DOHH2 (cell line): ENCODE measurements at regions not wholly inside any gene's neighbourhood (a gene's known extent, or its start where the extent isn't known, plus 50 kb on each side); places are given as distances from the start of the nearest gene placed in this dataset.

Experiments
- EZH2phosphoT487 ChIP-seq: fragments of 200-600 bp; sonication (generic); IDR thresholded peaks from 2 replicates; pipeline ENCODE4 v1.6.1; 2017; ENCODE audit warnings: borderline replicate concordance, mild to moderate bottlenecking, antibody characterized with exemption, low read length, moderate library complexity, mixed read lengths
- TF ChIP-seq, protein P1 (sequence below): fragments of 200-600 bp; sonication (generic); IDR thresholded peaks from one replicate; pipeline ENCODE4 v1.5.1; 2014; ENCODE audit warnings: antibody characterized with exemption, mild to moderate bottlenecking, low read depth, low read length; ENCODE audit not compliant: poor library complexity, severe bottlenecking

DNA sequence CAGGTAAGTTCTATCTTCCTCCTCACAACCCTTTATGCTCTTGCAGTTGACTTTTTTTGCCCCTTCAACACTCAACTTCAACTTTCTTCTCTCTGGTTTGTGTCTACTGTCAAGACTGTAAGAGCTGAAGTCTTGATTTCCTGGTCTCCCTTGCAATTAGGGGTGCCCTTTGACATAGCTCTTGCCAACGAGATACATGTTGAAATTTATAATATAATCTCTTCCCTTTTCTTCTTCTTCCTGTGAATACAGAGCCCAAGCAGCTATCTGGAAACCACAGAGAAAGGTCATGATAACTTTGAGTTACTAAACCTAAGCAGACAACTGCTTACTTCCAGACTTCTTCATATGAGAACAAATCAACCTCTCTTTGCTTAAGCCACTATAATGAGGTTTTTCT, 163.5 kb downstream of the MC4R start:
- TF ChIP-seq, protein P1, sequence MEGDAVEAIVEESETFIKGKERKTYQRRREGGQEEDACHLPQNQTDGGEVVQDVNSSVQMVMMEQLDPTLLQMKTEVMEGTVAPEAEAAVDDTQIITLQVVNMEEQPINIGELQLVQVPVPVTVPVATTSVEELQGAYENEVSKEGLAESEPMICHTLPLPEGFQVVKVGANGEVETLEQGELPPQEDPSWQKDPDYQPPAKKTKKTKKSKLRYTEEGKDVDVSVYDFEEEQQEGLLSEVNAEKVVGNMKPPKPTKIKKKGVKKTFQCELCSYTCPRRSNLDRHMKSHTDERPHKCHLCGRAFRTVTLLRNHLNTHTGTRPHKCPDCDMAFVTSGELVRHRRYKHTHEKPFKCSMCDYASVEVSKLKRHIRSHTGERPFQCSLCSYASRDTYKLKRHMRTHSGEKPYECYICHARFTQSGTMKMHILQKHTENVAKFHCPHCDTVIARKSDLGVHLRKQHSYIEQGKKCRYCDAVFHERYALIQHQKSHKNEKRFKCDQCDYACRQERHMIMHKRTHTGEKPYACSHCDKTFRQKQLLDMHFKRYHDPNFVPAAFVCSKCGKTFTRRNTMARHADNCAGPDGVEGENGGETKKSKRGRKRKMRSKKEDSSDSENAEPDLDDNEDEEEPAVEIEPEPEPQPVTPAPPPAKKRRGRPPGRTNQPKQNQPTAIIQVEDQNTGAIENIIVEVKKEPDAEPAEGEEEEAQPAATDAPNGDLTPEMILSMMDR = no peak
- no peak for TF ChIP-seq EZH2phosphoT487
